Astrocyte (in vitro differentiated cells and primary cell): ENCODE measurements at regions not wholly inside any gene's neighbourhood (a gene's known extent, or its start where the extent isn't known, plus 50 kb on each side); places are given as distances from the start of the nearest gene placed in this dataset.

Source experiments
- DNase-seq: peaks from one replicate; pipeline ENCODE4 v3.0.0-alpha.2; 2010; ENCODE audit warnings: low read depth
- FAIRE-seq: peaks from 2 replicates; lab custom pipeline; 2011; peaks lifted over from hg19 to GRCh38; lab: Jason Lieb, UNC
- H2AFZ ChIP-seq: 2 replicates; pipeline ENCODE4 v1.6.0; 2012; ENCODE audit warnings: low read depth, low read length, inconsistent platforms
- H3K27ac ChIP-seq: 2 replicates; pipeline ENCODE4 v1.5.1; 2011; ENCODE audit warnings: low read depth, low read length, inconsistent platforms
- H3K27me3 ChIP-seq: 2 replicates; pipeline ENCODE4 v1.6.0; 2011; ENCODE audit warnings: low read length, inconsistent platforms; ENCODE audit not compliant: insufficient read depth
- H3K36me3 ChIP-seq: 2 replicates; pipeline ENCODE4 v1.5.1; 2011; ENCODE audit warnings: low read length, inconsistent platforms; ENCODE audit not compliant: insufficient read depth
- H3K4me1 ChIP-seq: 2 replicates; pipeline ENCODE4 v1.5.1; 2011; ENCODE audit warnings: low read length, inconsistent platforms; ENCODE audit not compliant: insufficient read depth
- H3K4me2 ChIP-seq: 2 replicates; pipeline ENCODE4 v1.6.0; 2012; ENCODE audit warnings: low read length, inconsistent platforms
- H3K4me3 ChIP-seq: 2 replicates; pipeline ENCODE4 v1.5.1; 2011; ENCODE audit warnings: low read depth, mild to moderate bottlenecking, low read length, inconsistent platforms; ENCODE audit not compliant: insufficient read depth
- H3K79me2 ChIP-seq: 2 replicates; pipeline ENCODE4 v1.6.0; 2012; ENCODE audit warnings: mild to moderate bottlenecking, low read length, inconsistent platforms; ENCODE audit not compliant: insufficient read depth
- H3K9ac ChIP-seq: 2 replicates; pipeline ENCODE4 v1.6.0; 2012; ENCODE audit warnings: mild to moderate bottlenecking, low read length, inconsistent platforms
- H3K9me3 ChIP-seq: 2 replicates; pipeline ENCODE4 v1.5.1; 2012; ENCODE audit warnings: low read depth, mild to moderate bottlenecking, low read length, inconsistent platforms; ENCODE audit not compliant: insufficient read depth
- H4K20me1 ChIP-seq: 2 replicates; pipeline ENCODE4 v1.6.0; 2012; ENCODE audit warnings: low read length, inconsistent platforms; ENCODE audit not compliant: insufficient read depth
- H3K27ac Mint-ChIP-seq: one replicate; pipeline ENCODE4 v1.8.0; 2021; ENCODE audit warnings: mild to moderate bottlenecking, mixed read lengths; ENCODE audit not compliant: unreplicated experiment
- H3K27me3 Mint-ChIP-seq: one replicate; pipeline ENCODE4 v1.8.0; 2021; ENCODE audit warnings: low read depth, mixed read lengths; ENCODE audit not compliant: unreplicated experiment
- H3K36me3 Mint-ChIP-seq: one replicate; pipeline ENCODE4 v1.8.0; 2021; ENCODE audit warnings: low read depth, mixed read lengths; ENCODE audit not compliant: unreplicated experiment
- H3K4me1 Mint-ChIP-seq: one replicate; pipeline ENCODE4 v1.8.0; 2021; ENCODE audit warnings: low read depth, mixed read lengths; ENCODE audit not compliant: unreplicated experiment
- H3K4me3 Mint-ChIP-seq: one replicate; pipeline ENCODE4 v1.8.0; 2021; ENCODE audit warnings: mild to moderate bottlenecking, moderate library complexity, mixed read lengths; ENCODE audit not compliant: unreplicated experiment
- H3K9me3 Mint-ChIP-seq: one replicate; pipeline ENCODE4 v1.8.0; 2021; ENCODE audit warnings: mild to moderate bottlenecking, mixed read lengths; ENCODE audit not compliant: unreplicated experiment
- CTCF ChIP-seq: IDR thresholded peaks from 2 replicates; pipeline ENCODE4 v1.5.1; 2011; ENCODE audit warnings: low read depth, mild to moderate bottlenecking, inconsistent platforms, low read length, moderate library complexity; ENCODE audit not compliant: insufficient read depth
- EZH2 ChIP-seq: IDR thresholded peaks from 2 replicates; pipeline ENCODE4 v1.6.1; 2012; ENCODE audit warnings: mild to moderate bottlenecking, low read length, inconsistent platforms; ENCODE audit not compliant: insufficient read depth

- H3K79me2 ChIP-seq: no peaks in the 10 kb centered on the region
- H3K9ac ChIP-seq: no peak overlapping the region
- FAIRE-seq (no peak), DNase-seq (no peak)
- H3K4me2 ChIP-seq: no peak overlapping the region
- Mint-ChIP-seq H3K36me3 (no peaks in the 10 kb centered on the region), H3K27me3 (no peaks in the 10 kb centered on the region), H3K9me3 (no peaks in the 10 kb centered on the region), H3K27ac (no peak overlapping the region), H3K4me1 (no peaks in the 10 kb centered on the region), H3K4me3 (no peak overlapping the region)
- H2AFZ ChIP-seq: no peak overlapping the region
- no peak for TF ChIP-seq EZH2
- no peak for TF ChIP-seq CTCF
- no peaks in the 10 kb centered on the region for H3K9me3 ChIP-seq
- no peaks in the 10 kb centered on the region for H3K27me3 ChIP-seq
- H4K20me1 ChIP-seq: no peaks in the 10 kb centered on the region
- H3K4me3 ChIP-seq: no peak overlapping the region
- no peaks in the 10 kb centered on the region for H3K4me1 ChIP-seq
- H3K36me3 ChIP-seq: no peaks in the 10 kb centered on the region
- H3K27ac ChIP-seq: no peak overlapping the region
Measured at GRCh38 chr4:18894928-18895327, 873.4 kb upstream of the LCORL start.

DNA sequence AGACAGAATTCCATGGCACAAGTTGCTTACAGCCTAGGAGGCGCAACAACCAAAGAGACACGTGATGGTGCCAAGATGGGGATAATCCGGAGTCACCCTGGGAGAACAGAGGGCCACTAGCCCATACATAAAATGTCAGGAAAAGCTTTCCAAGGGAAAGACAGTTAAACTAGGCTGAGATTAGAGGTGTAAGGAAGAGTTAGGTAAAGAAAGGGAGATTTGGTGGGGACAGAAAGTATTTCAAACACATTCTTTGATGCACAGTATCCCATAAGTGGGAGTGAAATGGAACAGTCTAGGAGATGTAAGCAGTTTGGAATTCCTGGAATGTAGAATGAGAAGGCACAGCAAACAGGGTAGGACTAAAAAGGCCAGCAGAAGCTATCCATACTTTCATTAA, 860.9 kb upstream of the LCORL start:
- H3K4me2 ChIP-seq: peak overlapping the region; percentile 79
- no peak for FAIRE-seq

More for the DNA sequence above, 860.9 kb upstream of the LCORL start:
- Histone ChIP-seq H3K27me3 (no peaks in the 10 kb centered on the region), H3K9ac (peak overlapping the region; percentile 63), H2AFZ (peak overlapping the region; percentile 81), H3K9me3 (no peaks in the 10 kb centered on the region), H3K4me3 (peak overlapping the region; percentile 34), H3K27ac (peak overlapping the region; percentile 81), H4K20me1 (no peaks in the 10 kb centered on the region), H3K4me1 (peaks cover 8% of the 10 kb centered on the region), H3K36me3 (no peaks in the 10 kb centered on the region), H3K79me2 (no peaks in the 10 kb centered on the region)
- H3K4me1 Mint-ChIP-seq: peaks cover 13% of the 10 kb centered on the region
- H3K36me3 Mint-ChIP-seq: no peaks in the 10 kb centered on the region
- H3K27me3 Mint-ChIP-seq: no peaks in the 10 kb centered on the region
- no peak for TF ChIP-seq CTCF
- TF ChIP-seq EZH2: no peak
- H3K4me3 Mint-ChIP-seq: no peak overlapping the region
- no peaks in the 10 kb centered on the region for H3K9me3 Mint-ChIP-seq
- H3K27ac Mint-ChIP-seq: peak overlapping the region; percentile 96
- DNase-seq: peak; percentile 91
